ENCODE measurements at regions not wholly inside any gene's neighbourhood (a gene's known extent, or its start where the extent isn't known, plus 50 kb on each side); places are given as distances from the start of the nearest gene placed in this dataset.

- intact Hi-C loops (cut with micrococcal nuclease; ENCODE audit: unreplicated experiment): no loop called here
- BruUV-seq (replicated peaks): no TSS peak
- ChIA-PET POLR2A (no interaction called here), CTCF (ENCODE audit: unreplicated experiment) (no interaction called here)
- Histone ChIP-seq H3K4me1 (ENCODE audit: insufficient read depth, low read length, poor library complexity, severe bottlenecking) (no peaks in the 10 kb centered on the region), H4K20me1 (ENCODE audit: insufficient read depth, low read length) (no peaks in the 10 kb centered on the region), H3K9me2 (ENCODE audit: insufficient read depth, low read length) (no peaks in the 10 kb centered on the region), H3K4me2 (ENCODE audit: low read length) (no peak overlapping the region), H3K36me3 (ENCODE audit: insufficient read depth, low read length) (no peaks in the 10 kb centered on the region), H3K79me2 (ENCODE audit: insufficient read depth, low read depth, low read length) (no peaks in the 10 kb centered on the region), H3K4me3 (ENCODE audit: low read depth, low read length, poor library complexity, severe bottlenecking) (no peak overlapping the region), H3K9me3 (ENCODE audit: low read length) (no peaks in the 10 kb centered on the region), H2AFZ (ENCODE audit: low read length) (no peak overlapping the region), H3K27ac (ENCODE audit: low read depth, low read length, poor library complexity, severe bottlenecking) (no peak overlapping the region)
- DNase-seq (ENCODE audit: low spot score): no peak
- no peak for TF ChIP-seq EZH2phosphoT487 (IDR thresholded peaks at IDR 0.05; ENCODE audit: borderline replicate concordance, low read depth, low read length)
- no peak for TF ChIP-seq CTCF (conservative IDR thresholded peaks at IDR 0.05; ENCODE audit: low read length)
These were observed 202.7 kb upstream of the POU3F4 start for GRCh38 chrX:83305381-83305780.

- intact Hi-C loops (cut with micrococcal nuclease; ENCODE audit: unreplicated experiment): no loop called here
- no peak for DNase-seq (ENCODE audit: low spot score)
- Histone ChIP-seq H3K4me3 (ENCODE audit: low read depth, low read length, poor library complexity, severe bottlenecking) (no peak overlapping the region), H3K27ac (ENCODE audit: low read depth, low read length, poor library complexity, severe bottlenecking) (no peak overlapping the region), H3K9me2 (ENCODE audit: insufficient read depth, low read length) (no peaks in the 10 kb centered on the region), H3K79me2 (ENCODE audit: insufficient read depth, low read depth, low read length) (no peaks in the 10 kb centered on the region), H3K36me3 (ENCODE audit: insufficient read depth, low read length) (no peaks in the 10 kb centered on the region), H3K4me1 (ENCODE audit: insufficient read depth, low read length, poor library complexity, severe bottlenecking) (no peaks in the 10 kb centered on the region), H2AFZ (ENCODE audit: low read length) (no peak overlapping the region), H3K9me3 (ENCODE audit: low read length) (no peaks in the 10 kb centered on the region), H4K20me1 (ENCODE audit: insufficient read depth, low read length) (no peaks in the 10 kb centered on the region), H3K4me2 (ENCODE audit: low read length) (no peak overlapping the region)
- no TSS peak for BruUV-seq (replicated peaks)
- ChIA-PET POLR2A (no interaction called here), CTCF (ENCODE audit: unreplicated experiment) (no interaction called here)
- TF ChIP-seq CTCF (conservative IDR thresholded peaks at IDR 0.05; ENCODE audit: low read length) (no peak), EZH2phosphoT487 (IDR thresholded peaks at IDR 0.05; ENCODE audit: borderline replicate concordance, low read depth, low read length) (no peak)
These were observed 189.1 kb upstream of the POU3F4 start for GRCh38 chrX:83319023-83319422.

- Histone ChIP-seq H2AFZ (ENCODE audit: low read length) (no peak overlapping the region), H3K4me1 (ENCODE audit: insufficient read depth, low read length, poor library complexity, severe bottlenecking) (no peaks in the 10 kb centered on the region), H3K36me3 (ENCODE audit: insufficient read depth, low read length) (no peaks in the 10 kb centered on the region), H3K79me2 (ENCODE audit: insufficient read depth, low read depth, low read length) (no peaks in the 10 kb centered on the region), H3K9me2 (ENCODE audit: insufficient read depth, low read length) (no peaks in the 10 kb centered on the region), H3K27ac (ENCODE audit: low read depth, low read length, poor library complexity, severe bottlenecking) (no peak overlapping the region), H3K4me3 (ENCODE audit: low read depth, low read length, poor library complexity, severe bottlenecking) (no peak overlapping the region), H4K20me1 (ENCODE audit: insufficient read depth, low read length) (no peaks in the 10 kb centered on the region), H3K9me3 (ENCODE audit: low read length) (no peaks in the 10 kb centered on the region), H3K4me2 (ENCODE audit: low read length) (no peak overlapping the region)
- DNase-seq (ENCODE audit: low spot score): no peak
- ChIA-PET CTCF (ENCODE audit: unreplicated experiment) (no interaction called here), POLR2A (interaction anchor here (0.6 kb wide), 1 partner anchor 91 kb away, joined by 4 read pairs; no protein-coding TSS in a partner anchor)
- no TSS peak for BruUV-seq (replicated peaks)
- TF ChIP-seq EZH2phosphoT487 (IDR thresholded peaks at IDR 0.05; ENCODE audit: borderline replicate concordance, low read depth, low read length) (no peak), CTCF (conservative IDR thresholded peaks at IDR 0.05; ENCODE audit: low read length) (no peak)
- intact Hi-C loops (cut with micrococcal nuclease; ENCODE audit: unreplicated experiment): no loop called here
These were observed 181.6 kb upstream of the POU3F4 start for GRCh38 chrX:83326539-83326938.
